CD4-positive, alpha-beta T cell treated with Interleukin-12 subunit alpha and Interleukin-12 subunit beta, for 1 hour (primary cell): ENCODE measurements at regions not wholly inside any gene's neighbourhood (a gene's known extent, or its start where the extent isn't known, plus 50 kb on each side); places are given as distances from the start of the nearest gene placed in this dataset.
"Not testable (repeated sequence)": the region's sequence is repeated elsewhere in the genome, so short reads cannot be mapped to it uniquely, and the experiment has no call there.

ENCODE experiments used
- DNase-seq: peaks from one replicate; pipeline ENCODE4 v3.0.0-alpha.2; 2020

GRCh38 chr2:231644426-231644825 lies 51.8 kb downstream of the TEX44 start:
- no peak for DNase-seq

GRCh38 chr2:231646476-231646875 lies 53.8 kb downstream of the TEX44 start:
- DNase-seq = no peak

- peak; percentile 51 for DNase-seq
Observed at GRCh38 chr2:231648579-231649174, 56.0 kb downstream of the TEX44 start.

- not testable (repeated sequence) for DNase-seq
Observed at GRCh38 chr2:231651561-231651960, 56.8 kb upstream of the PTMA start.

GRCh38 chr2:231655488-231655887 lies 52.8 kb upstream of the PTMA start:
- no peak for DNase-seq

- DNase-seq = no peak
Observed at GRCh38 chr2:231655894-231656293, 52.4 kb upstream of the PTMA start.
